ENCODE measurements at regions not wholly inside any gene's neighbourhood (a gene's known extent, or its start where the extent isn't known, plus 50 kb on each side); places are given as distances from the start of the nearest gene placed in this dataset.

DNA sequence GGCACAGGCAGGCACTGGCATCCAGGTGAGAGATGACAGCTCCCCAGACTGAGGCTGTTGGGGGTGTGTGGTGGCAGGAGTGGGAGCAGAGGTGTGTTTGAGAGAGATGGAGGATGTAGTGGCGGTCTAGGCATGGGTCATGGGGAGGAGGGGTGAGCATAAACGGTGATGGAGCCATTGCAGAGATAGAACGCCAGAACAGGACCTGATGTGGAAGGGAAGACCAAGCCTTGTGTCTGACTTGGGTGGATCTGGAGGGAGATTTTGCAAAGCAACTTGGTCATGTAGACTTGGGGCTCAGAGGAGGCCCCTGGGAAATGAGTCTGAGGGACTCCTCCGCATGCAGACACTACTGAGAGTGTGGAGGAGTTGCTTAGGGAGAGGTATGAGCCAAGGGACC is 50.0 kb upstream of the CLDN5 start:
- no peak for DNase-seq (ENCODE audit: low read depth, low spot score)
- TF ChIP-seq, protein P1, sequence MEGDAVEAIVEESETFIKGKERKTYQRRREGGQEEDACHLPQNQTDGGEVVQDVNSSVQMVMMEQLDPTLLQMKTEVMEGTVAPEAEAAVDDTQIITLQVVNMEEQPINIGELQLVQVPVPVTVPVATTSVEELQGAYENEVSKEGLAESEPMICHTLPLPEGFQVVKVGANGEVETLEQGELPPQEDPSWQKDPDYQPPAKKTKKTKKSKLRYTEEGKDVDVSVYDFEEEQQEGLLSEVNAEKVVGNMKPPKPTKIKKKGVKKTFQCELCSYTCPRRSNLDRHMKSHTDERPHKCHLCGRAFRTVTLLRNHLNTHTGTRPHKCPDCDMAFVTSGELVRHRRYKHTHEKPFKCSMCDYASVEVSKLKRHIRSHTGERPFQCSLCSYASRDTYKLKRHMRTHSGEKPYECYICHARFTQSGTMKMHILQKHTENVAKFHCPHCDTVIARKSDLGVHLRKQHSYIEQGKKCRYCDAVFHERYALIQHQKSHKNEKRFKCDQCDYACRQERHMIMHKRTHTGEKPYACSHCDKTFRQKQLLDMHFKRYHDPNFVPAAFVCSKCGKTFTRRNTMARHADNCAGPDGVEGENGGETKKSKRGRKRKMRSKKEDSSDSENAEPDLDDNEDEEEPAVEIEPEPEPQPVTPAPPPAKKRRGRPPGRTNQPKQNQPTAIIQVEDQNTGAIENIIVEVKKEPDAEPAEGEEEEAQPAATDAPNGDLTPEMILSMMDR (IDR thresholded peaks at IDR 0.05; ENCODE audit: low read depth, low read length) = no peak
- in situ Hi-C loops (cut with HindIII; ENCODE audit: low sequenced_read_pairs) = no loop called here
- H3K4me3 ChIP-seq (ENCODE audit: low read depth, low read length) = no peak overlapping the region

DNA sequence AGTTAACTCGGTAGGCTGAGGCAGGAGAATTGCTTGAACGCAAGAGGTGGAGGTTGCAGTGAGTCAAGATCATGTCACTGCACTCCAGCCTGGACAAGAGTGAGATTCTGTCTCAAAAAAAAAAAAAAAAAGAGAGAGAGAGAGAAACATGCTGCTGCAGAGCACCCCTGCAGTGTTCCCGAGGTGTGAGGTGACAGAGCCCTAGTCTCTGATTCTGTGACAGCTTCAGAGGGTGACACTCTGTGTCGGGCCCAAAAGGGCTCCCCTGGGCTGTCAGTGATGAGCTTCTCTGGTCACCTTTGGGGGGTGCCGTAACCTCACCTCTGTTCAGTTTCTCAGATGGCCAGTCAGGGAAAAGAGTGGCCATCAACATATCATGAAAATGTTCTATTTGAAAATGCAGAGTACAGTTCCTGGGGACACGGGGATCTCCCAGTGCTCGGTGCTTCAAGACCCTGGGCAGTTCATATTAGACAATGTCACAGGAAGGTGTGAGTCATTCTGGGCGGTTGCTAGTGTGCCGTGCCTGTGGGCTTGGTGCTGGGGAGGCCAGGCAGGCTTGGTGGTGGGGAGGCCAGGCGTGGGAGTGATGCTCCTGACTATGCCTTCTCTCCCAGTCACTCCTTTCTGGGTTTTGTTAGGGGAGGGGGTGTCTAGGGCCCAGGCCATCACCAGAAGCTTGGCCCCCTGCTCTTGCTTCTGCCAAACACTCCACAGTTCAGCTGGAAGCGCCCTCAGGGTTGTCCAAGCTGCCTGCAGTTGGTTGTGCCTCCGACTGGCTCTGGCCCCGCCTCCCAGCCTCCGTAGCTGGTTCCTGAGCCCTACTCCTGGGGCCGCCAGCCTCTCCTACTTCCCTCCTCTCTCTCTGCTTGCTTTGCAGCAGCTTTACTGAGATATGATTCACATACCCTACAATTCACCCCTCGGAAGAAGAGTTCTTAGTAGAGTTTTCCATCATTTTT is 52.5 kb upstream of the CLDN5 start:
- DNase-seq (ENCODE audit: low read depth, low spot score) = peak; percentile 60
- in situ Hi-C loops (cut with HindIII; ENCODE audit: low sequenced_read_pairs) = no loop called here
- H3K4me3 ChIP-seq (ENCODE audit: low read depth, low read length) = no peak overlapping the region

DNA sequence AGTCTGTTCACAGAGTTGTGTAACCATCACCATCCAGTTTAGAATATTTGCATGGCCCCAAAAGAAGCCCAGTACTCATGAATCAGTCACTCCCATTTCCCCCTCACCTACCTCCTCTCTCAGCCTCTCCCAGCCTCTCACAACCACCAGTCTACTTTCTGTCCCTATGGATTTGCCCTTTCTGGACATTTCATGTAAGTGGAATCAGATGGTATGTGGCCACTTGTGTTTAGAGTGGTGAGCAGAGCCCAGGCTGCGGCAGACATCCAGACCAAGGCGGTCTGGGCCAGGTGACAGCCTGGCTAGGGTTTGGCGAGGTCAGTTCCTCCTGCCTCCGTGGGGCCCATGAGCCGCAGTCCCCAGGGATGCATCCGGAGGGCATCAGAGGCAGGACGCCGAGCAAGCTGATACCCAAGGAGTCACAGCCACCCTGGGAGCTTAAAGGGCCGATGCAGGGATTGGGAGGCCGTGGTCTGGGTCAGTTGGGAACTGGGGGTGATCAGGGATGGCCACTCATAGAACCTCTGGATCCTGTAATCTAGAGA is 53.3 kb upstream of the CLDN5 start:
- DNase-seq (ENCODE audit: low read depth, low spot score) = no peak
- TF ChIP-seq, protein P1 (IDR thresholded peaks at IDR 0.05; ENCODE audit: low read depth, low read length) = no peak
- in situ Hi-C loops (cut with HindIII; ENCODE audit: low sequenced_read_pairs) = no loop called here
- no peak overlapping the region for H3K4me3 ChIP-seq (ENCODE audit: low read depth, low read length)

More for the DNA sequence above, 52.5 kb upstream of the CLDN5 start:
- TF ChIP-seq, protein P1 (IDR thresholded peaks at IDR 0.05; ENCODE audit: low read depth, low read length) = no peak

DNA sequence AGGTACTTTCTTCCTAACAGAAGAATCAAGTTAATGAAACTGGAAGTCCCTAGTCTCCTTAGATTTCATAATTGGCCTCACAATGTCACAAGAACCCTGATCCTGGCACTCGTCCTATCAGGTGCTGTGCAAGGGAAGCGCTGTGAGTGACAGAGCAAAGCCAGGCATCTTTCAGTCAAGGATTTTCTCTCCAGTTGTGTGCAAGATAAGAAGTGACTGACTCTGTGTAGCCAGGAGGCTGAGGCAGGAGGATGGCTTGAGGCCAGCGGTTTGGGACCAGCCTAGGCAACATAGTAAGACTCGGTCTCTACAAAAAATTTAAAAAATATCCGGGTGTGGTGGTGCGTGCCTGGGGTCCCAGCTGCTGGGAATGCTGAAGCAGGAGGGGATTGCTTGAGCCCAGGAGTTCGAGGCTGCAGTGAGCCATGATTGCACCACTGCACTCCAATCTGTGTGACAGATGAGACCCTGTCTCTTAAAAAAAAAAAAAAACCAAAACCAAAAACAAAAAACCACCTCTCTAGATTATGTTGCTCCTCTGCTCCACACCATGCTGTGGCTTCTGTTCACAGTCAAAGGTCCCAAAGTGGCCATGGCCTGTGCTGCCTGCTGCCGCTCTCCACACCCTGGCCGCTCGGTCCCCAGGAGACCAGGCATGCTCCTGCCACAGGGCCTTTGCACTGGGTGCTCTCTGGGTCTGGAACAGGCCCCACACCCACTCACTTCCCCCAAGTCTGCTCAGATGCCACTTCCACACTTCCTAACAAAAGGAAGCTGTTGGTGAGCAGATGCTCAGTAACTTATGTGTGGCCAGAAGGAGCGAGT is 54.2 kb upstream of the CLDN5 start:
- H3K4me3 ChIP-seq (ENCODE audit: low read depth, low read length) = no peak overlapping the region
- in situ Hi-C loops (cut with HindIII; ENCODE audit: low sequenced_read_pairs) = no loop called here
- no peak for DNase-seq (ENCODE audit: low read depth, low spot score)
- TF ChIP-seq, protein P1 (IDR thresholded peaks at IDR 0.05; ENCODE audit: low read depth, low read length) = no peak

DNA sequence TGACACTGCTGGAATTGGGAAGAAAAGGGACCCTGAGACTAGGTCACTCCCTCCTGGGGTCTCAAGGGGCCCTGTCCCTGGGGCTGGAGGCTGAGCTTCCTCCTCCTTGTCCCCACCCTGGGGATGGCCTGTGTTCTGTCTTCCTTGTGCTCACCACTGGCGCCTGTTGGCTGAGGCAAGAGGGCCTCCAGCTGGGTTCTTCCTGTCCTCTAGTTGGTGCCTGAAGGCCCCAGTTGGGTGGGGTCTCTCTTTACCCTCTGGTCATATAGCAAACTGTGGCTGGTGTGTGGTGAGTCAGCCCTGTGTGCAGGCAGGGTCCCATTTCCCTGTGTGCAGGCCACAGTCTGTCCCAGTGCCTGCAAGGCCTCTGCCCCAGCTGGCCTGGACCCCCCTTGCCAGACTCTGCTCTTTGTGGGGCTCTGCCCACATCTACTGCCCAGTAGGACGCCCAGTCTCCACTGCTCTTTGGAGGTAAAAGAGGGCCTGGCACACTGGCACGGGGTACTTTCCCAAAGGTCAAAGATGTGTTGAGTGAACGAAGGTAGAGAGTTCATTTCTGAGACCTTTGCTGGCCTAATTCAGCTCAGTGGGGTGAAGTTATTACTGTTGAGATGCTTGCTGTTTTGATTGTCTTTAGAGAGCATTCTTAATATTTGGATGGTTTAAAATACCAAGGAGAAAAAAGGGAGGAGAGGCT is 55.1 kb upstream of the CLDN5 start:
- DNase-seq (ENCODE audit: low read depth, low spot score) = peak; percentile 9
- in situ Hi-C loops (cut with HindIII; ENCODE audit: low sequenced_read_pairs) = no loop called here
- TF ChIP-seq, protein P1 (IDR thresholded peaks at IDR 0.05; ENCODE audit: low read depth, low read length) = no peak
- H3K4me3 ChIP-seq (ENCODE audit: low read depth, low read length) = no peak overlapping the region

DNA sequence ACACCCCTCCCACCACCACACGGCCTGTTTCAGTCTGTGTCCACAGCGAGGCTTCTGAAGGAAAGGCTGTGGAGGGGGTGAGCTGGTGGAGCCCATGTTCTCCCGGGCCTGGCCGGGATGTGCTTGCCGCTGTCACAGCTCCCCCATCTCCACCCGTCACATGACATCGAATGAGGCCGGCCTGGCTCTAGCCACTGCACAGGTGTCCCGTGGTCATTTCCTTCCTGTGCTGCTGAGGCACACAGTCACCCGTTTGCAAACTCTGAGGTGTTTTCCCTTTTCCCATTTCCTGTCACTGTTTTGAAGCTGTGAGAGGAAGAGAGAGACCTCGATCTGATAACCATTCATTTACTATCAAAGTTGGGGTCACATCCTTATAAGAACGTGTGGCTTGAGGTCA is 55.7 kb upstream of the CLDN5 start:
- TF ChIP-seq, protein P1 (IDR thresholded peaks at IDR 0.05; ENCODE audit: low read depth, low read length) = no peak
- in situ Hi-C loops (cut with HindIII; ENCODE audit: low sequenced_read_pairs) = no loop called here
- DNase-seq (ENCODE audit: low read depth, low spot score) = no peak

More for the DNA sequence above, 55.7 kb upstream of the CLDN5 start:
- no peak overlapping the region for H3K4me3 ChIP-seq (ENCODE audit: low read depth, low read length)
